PC-3 (cell line): ENCODE measurements at regions not wholly inside any gene's neighbourhood (a gene's known extent, or its start where the extent isn't known, plus 50 kb on each side); places are given as distances from the start of the nearest gene placed in this dataset.

Experiments used
- ATAC-seq: fragments of 200-7000 bp; cut with Tn5 transposase; 2 replicates; pipeline ENCODE4 v1.9.1; 2020; ENCODE audit warnings: mild to moderate bottlenecking, moderate library complexity
- BruUV-seq: library from RNA; stranded (reverse); fragments of 400-500 nt; replicated peaks from 2 replicates; lab custom pipeline; 2021; lab: Mats Ljungman, UMichigan
- CTCF ChIA-PET: fragments of 300-600 bp; sonication (Branson Sonifier 250); formaldehyde crosslinking; loops from one replicate; lab custom pipeline; 2022; ENCODE audit warnings: antibody characterized with exemption; lab: Charles Lee
- POLR2A ChIA-PET: fragments of 300-600 bp; sonication (Branson Sonifier 250); formaldehyde crosslinking; loops from one replicate; lab custom pipeline; 2022; ENCODE audit warnings: antibody characterized with exemption; ENCODE audit not compliant: unreplicated experiment; lab: Charles Lee
- DNase-seq: peaks from one replicate; pipeline ENCODE4 v3.0.0-alpha.2; 2015
- H2AFZ ChIP-seq: fragments of 300-600 bp; sonication (generic); 2 replicates; pipeline ENCODE4 v1.6.0; 2016; ENCODE audit warnings: antibody characterized with exemption, low read length
- H3F3A ChIP-seq: fragments of 300-600 bp; sonication (generic); one replicate; pipeline ENCODE4 v1.6.0; 2017; ENCODE audit warnings: antibody characterized with exemption, low read length, control low read depth, mild to moderate bottlenecking; ENCODE audit not compliant: unreplicated experiment
- H3K27ac ChIP-seq: fragments of 300-600 bp; sonication (generic); 2 replicates; pipeline ENCODE4 v1.5.1; 2016; ENCODE audit warnings: mild to moderate bottlenecking, low read length
- H3K27me3 ChIP-seq: fragments of 300-600 bp; sonication (generic); 2 replicates; pipeline ENCODE4 v1.6.1; 2016; ENCODE audit warnings: low read length, mixed read lengths
- H3K36me3 ChIP-seq: fragments of 300-600 bp; sonication (generic); 2 replicates; pipeline ENCODE4 v1.6.1; 2016; ENCODE audit warnings: low read depth, mixed run types, low read length, mixed read lengths
- H3K4me1 ChIP-seq: fragments of 300-600 bp; sonication (generic); 2 replicates; pipeline ENCODE4 v1.5.1; 2016; ENCODE audit warnings: low read length; ENCODE audit not compliant: insufficient read depth
- H3K4me2 ChIP-seq: fragments of 300-600 bp; sonication (generic); 2 replicates; pipeline ENCODE4 v1.6.0; 2016; ENCODE audit warnings: low read length
- H3K4me3 ChIP-seq: fragments of 300-600 bp; sonication (generic); 2 replicates; pipeline ENCODE4 v1.5.1; 2016; ENCODE audit warnings: mild to moderate bottlenecking, low read length, mixed read lengths
- H3K79me2 ChIP-seq: fragments of 300-600 bp; sonication (generic); 2 replicates; pipeline ENCODE4 v1.6.1; 2017; ENCODE audit warnings: low read length, mixed read lengths
- H3K9ac ChIP-seq: fragments of 300-600 bp; sonication (generic); 2 replicates; pipeline ENCODE4 v1.6.0; 2016; ENCODE audit warnings: mild to moderate bottlenecking, low read length
- H3K9me2 ChIP-seq: fragments of 300-600 bp; sonication (generic); replicated peaks from 2 replicates; pipeline ENCODE4 v1.6.1; 2016; ENCODE audit warnings: mixed run types, low read length, mixed read lengths
- H3K9me3 ChIP-seq: fragments of 300-600 bp; sonication (generic); 2 replicates; pipeline ENCODE4 v1.6.1; 2016; ENCODE audit warnings: low read length, mixed read lengths
- H4K20me1 ChIP-seq: fragments of 300-600 bp; sonication (generic); 2 replicates; pipeline ENCODE4 v1.6.1; 2016; ENCODE audit warnings: low read length, mixed read lengths
- CTCF ChIP-seq: fragments of 300-600 bp; sonication (generic); conservative IDR thresholded peaks from 2 replicates; pipeline ENCODE4 v1.5.1; 2017; ENCODE audit warnings: antibody characterized with exemption, low read depth, mild to moderate bottlenecking, low read length
- EZH2 ChIP-seq: fragments of 300-600 bp; sonication (generic); IDR thresholded peaks from one replicate; pipeline ENCODE4 v1.6.1; 2017; ENCODE audit warnings: antibody characterized with exemption, mild to moderate bottlenecking, low read length; ENCODE audit not compliant: unreplicated experiment
- EZH2phosphoT487 ChIP-seq: fragments of 300-600 bp; sonication (generic); IDR thresholded peaks from 2 replicates; pipeline ENCODE4 v1.6.1; 2018; ENCODE audit warnings: mild to moderate bottlenecking, antibody characterized with exemption, low read length, borderline replicate concordance
- intact Hi-C: fragments of 100-400 bp; cut with micrococcal nuclease; formaldehyde crosslinking; loops from 2 replicates; pipeline ENCODE4 v1.9.0; 2023

- no TSS peak for BruUV-seq
- no peak overlapping the region for H3K4me2 ChIP-seq
- no peak overlapping the region for H2AFZ ChIP-seq
- no peak overlapping the region for H3K27ac ChIP-seq
- H4K20me1 ChIP-seq: no peaks in the 10 kb centered on the region
- intact Hi-C loops: no loop called here
- H3K79me2 ChIP-seq: no peaks in the 10 kb centered on the region
- ATAC-seq (no peak), DNase-seq (no peak)
- CTCF ChIA-PET: no interaction called here
- H3K36me3 ChIP-seq: no peaks in the 10 kb centered on the region
- no peaks in the 10 kb centered on the region for H3K4me1 ChIP-seq
- no peak overlapping the region for H3K9ac ChIP-seq
- TF ChIP-seq EZH2phosphoT487 (no peak), CTCF (no peak), EZH2 (no peak)
- no peaks in the 10 kb centered on the region for H3F3A ChIP-seq
- H3K27me3 ChIP-seq: peaks cover 20% of the 10 kb centered on the region
- POLR2A ChIA-PET: no interaction called here
- H3K4me3 ChIP-seq: no peak overlapping the region
- H3K9me3 ChIP-seq: no peaks in the 10 kb centered on the region
- no peaks in the 10 kb centered on the region for H3K9me2 ChIP-seq
Observed at GRCh38 chr1:30123896-30124295, 599.5 kb downstream of the MATN1 start.

GRCh38 chr1:30123036-30123435, 600.3 kb downstream of the MATN1 start:
- no peak for ATAC-seq

More at GRCh38 chr1:30123036-30123435, 600.3 kb downstream of the MATN1 start:
- Histone ChIP-seq H3K36me3 (no peaks in the 10 kb centered on the region), H3K4me2 (no peak overlapping the region), H3K9ac (no peak overlapping the region), H3K4me3 (no peak overlapping the region), H3K9me3 (no peaks in the 10 kb centered on the region), H3K27me3 (peaks cover 29% of the 10 kb centered on the region), H3K79me2 (no peaks in the 10 kb centered on the region), H2AFZ (no peak overlapping the region), H4K20me1 (no peaks in the 10 kb centered on the region), H3K4me1 (no peaks in the 10 kb centered on the region), H3K9me2 (no peaks in the 10 kb centered on the region), H3K27ac (no peak overlapping the region), H3F3A (no peaks in the 10 kb centered on the region)
- no peak for TF ChIP-seq EZH2
- TF ChIP-seq CTCF: no peak
- TF ChIP-seq EZH2phosphoT487: no peak
- DNase-seq: no peak
- intact Hi-C loops: no loop called here
- ChIA-PET CTCF (no interaction called here), POLR2A (no interaction called here)
- no TSS peak for BruUV-seq
